GM23338 (cell line): ENCODE measurements at regions not wholly inside any gene's neighbourhood (a gene's known extent, or its start where the extent isn't known, plus 50 kb on each side); places are given as distances from the start of the nearest gene placed in this dataset.

Experiments
- ATAC-seq: fragments of 200-7000 bp; cut with Tn5 transposase; 3 replicates; pipeline ENCODE4 v1.9.1; 2020
- DNase-seq: peaks from one replicate; pipeline ENCODE4 v3.0.0-alpha.2; 2015; ENCODE audit warnings: low spot score
- H2AFZ ChIP-seq: fragments of 200-600 bp; sonication (generic); 2 replicates; pipeline ENCODE4 v1.8.0; 2016; ENCODE audit warnings: antibody characterized with exemption, mild to moderate bottlenecking, moderate library complexity
- H3F3A ChIP-seq: fragments of 200-600 bp; sonication (generic); replicated peaks from 2 replicates; pipeline ENCODE4 v1.8.0; 2017; ENCODE audit warnings: antibody characterized with exemption, mixed run types, low read depth
- H3K27ac ChIP-seq: fragments of 200-600 bp; sonication (generic); 2 replicates; pipeline ENCODE4 v1.6.1; 2016; ENCODE audit warnings: low read depth
- H3K27me3 ChIP-seq: fragments of 200-600 bp; sonication (generic); 2 replicates; pipeline ENCODE4 v1.8.0; 2016; ENCODE audit warnings: mild to moderate bottlenecking, mixed run types, moderate library complexity; ENCODE audit not compliant: insufficient read depth
- H3K36me3 ChIP-seq: fragments of 200-600 bp; sonication (generic); 2 replicates; pipeline ENCODE4 v1.8.0; 2016; ENCODE audit warnings: mild to moderate bottlenecking; ENCODE audit not compliant: insufficient read depth
- H3K4me1 ChIP-seq: fragments of 200-600 bp; sonication (generic); 2 replicates; pipeline ENCODE4 v1.8.0; 2016; ENCODE audit warnings: mild to moderate bottlenecking, moderate library complexity; ENCODE audit not compliant: insufficient read depth
- H3K4me2 ChIP-seq: fragments of 200-600 bp; sonication (generic); 2 replicates; pipeline ENCODE4 v1.7.1; 2017; ENCODE audit warnings: mixed run types
- H3K4me3 ChIP-seq: fragments of 200-600 bp; sonication (generic); 2 replicates; pipeline ENCODE4 v1.6.1; 2016; ENCODE audit warnings: mixed run types
- H3K79me2 ChIP-seq: fragments of 200-600 bp; sonication (generic); replicated peaks from 2 replicates; pipeline ENCODE4 v1.8.0; 2017; ENCODE audit warnings: mild to moderate bottlenecking; ENCODE audit not compliant: insufficient read depth
- H3K9me2 ChIP-seq: fragments of 200-600 bp; sonication (generic); 2 replicates; pipeline ENCODE4 v1.8.0; 2017; ENCODE audit not compliant: insufficient read depth
- H4K20me1 ChIP-seq: fragments of 200-600 bp; sonication (generic); replicated peaks from 2 replicates; pipeline ENCODE4 v1.8.0; 2017; ENCODE audit warnings: mild to moderate bottlenecking; ENCODE audit not compliant: insufficient read depth
- H3K27ac Mint-ChIP-seq: 2 replicates; pipeline ENCODE4 v1.8.0; 2020; ENCODE audit warnings: inconsistent platforms, mild to moderate bottlenecking, moderate library complexity, mixed read lengths
- H3K27me3 Mint-ChIP-seq: 3 replicates; pipeline ENCODE4 v1.8.0; 2022; ENCODE audit warnings: low read depth, mild to moderate bottlenecking, moderate library complexity, mixed read lengths, inconsistent platforms; ENCODE audit not compliant: insufficient read depth, poor library complexity
- H3K36me3 Mint-ChIP-seq: 3 replicates; pipeline ENCODE4 v1.8.0; 2021; ENCODE audit warnings: low read depth, mild to moderate bottlenecking, inconsistent platforms, moderate library complexity, mixed read lengths
- H3K4me1 Mint-ChIP-seq: 3 replicates; pipeline ENCODE4 v1.8.0; 2020; ENCODE audit warnings: mild to moderate bottlenecking, inconsistent platforms, mixed read lengths
- H3K4me3 Mint-ChIP-seq: 3 replicates; pipeline ENCODE4 v1.8.0; 2021; ENCODE audit warnings: moderate library complexity, mild to moderate bottlenecking, inconsistent platforms, mixed read lengths
- H3K9me3 Mint-ChIP-seq: 3 replicates; pipeline ENCODE4 v1.8.0; 2020; ENCODE audit warnings: moderate library complexity, mild to moderate bottlenecking, inconsistent platforms, mixed read lengths
- CTCF ChIP-seq, 2 experiments: fragments of 200-600 bp in 1 of 2; sonication (generic) in 1 of 2; conservative IDR thresholded peaks; 2 replicates each; pipeline versions ENCODE4 v1.5.1 to v1.6.1; 2016 to 2017; ENCODE audit warnings: antibody characterized with exemption in 2 of 2, low read depth in 2 of 2, mild to moderate bottlenecking in 2 of 2, moderate library complexity in 1 of 2
- ETS1 ChIP-seq: IDR thresholded peaks from 2 replicates; pipeline ENCODE4 v1.6.1; 2016; ENCODE audit warnings: antibody characterized with exemption
- EZH2 ChIP-seq: fragments of 200-600 bp; sonication (generic); IDR thresholded peaks from one replicate; pipeline ENCODE4 v1.8.0; 2017; ENCODE audit warnings: antibody characterized with exemption, mild to moderate bottlenecking, low read depth; ENCODE audit not compliant: unreplicated experiment
- EZH2phosphoT487 ChIP-seq: fragments of 200-600 bp; sonication (generic); IDR thresholded peaks from one replicate; pipeline ENCODE4 v1.8.1; 2018; ENCODE audit warnings: antibody characterized with exemption; ENCODE audit not compliant: unreplicated experiment
- JUNB ChIP-seq: IDR thresholded peaks from one replicate; pipeline ENCODE4 v1.6.1; 2016; ENCODE audit warnings: antibody characterized with exemption; ENCODE audit not compliant: unreplicated experiment
- NANOG ChIP-seq: IDR thresholded peaks from 2 replicates; pipeline ENCODE4 v1.6.1; 2016; ENCODE audit warnings: antibody characterized with exemption, borderline replicate concordance
- POLR2AphosphoS5 ChIP-seq: IDR thresholded peaks from 2 replicates; pipeline ENCODE4 v1.6.1; 2016; ENCODE audit warnings: antibody characterized with exemption, low read depth
- REST ChIP-seq: IDR thresholded peaks from one replicate; pipeline ENCODE4 v1.6.1; 2018; ENCODE audit warnings: antibody characterized with exemption; ENCODE audit not compliant: unreplicated experiment
- ZNF114 ChIP-seq: fragments of 250-450 bp; sonication (Bioruptor Pico); IDR thresholded peaks from 2 replicates; pipeline ENCODE4 v1.5.0; 2020; ENCODE audit warnings: mild to moderate bottlenecking, moderate library complexity
- ZNF331 ChIP-seq: fragments of 250-450 bp; sonication (Bioruptor Pico); IDR thresholded peaks from 2 replicates; pipeline ENCODE4 v1.5.0; 2020; ENCODE audit warnings: low read depth, mild to moderate bottlenecking, moderate library complexity

GRCh38 chr20:57030611-57031600, 235.5 kb downstream of the BMP7 start (continued):
- TF ChIP-seq NANOG, result no peak
- TF ChIP-seq EZH2phosphoT487, result no peak
- no peak for TF ChIP-seq ETS1
- no peak for TF ChIP-seq JUNB
- no peak for TF ChIP-seq ZNF331
- TF ChIP-seq CTCF (conservative IDR thresholded peaks at IDR 0.05; ENCODE audit: low read depth in 2 of 2), result no peak
- no peak for TF ChIP-seq EZH2
- no peak for TF ChIP-seq REST

- Mint-ChIP-seq H3K4me1 (peaks cover 24% of the 10 kb centered on the region), H3K4me3 (no peak overlapping the region), H3K9me3 (no peaks in the 10 kb centered on the region; the same call in 2 of the 3 replicates), H3K27ac (no peak overlapping the region), H3K27me3 (peaks cover 12% of the 10 kb centered on the region), H3K36me3 (no peaks in the 10 kb centered on the region)
- no peaks in the 10 kb centered on the region for H3K27me3 ChIP-seq
- no peak overlapping the region for H3K27ac ChIP-seq
- ATAC-seq (no peak), DNase-seq (no peak)
- no peaks in the 10 kb centered on the region for H4K20me1 ChIP-seq
- no peak for TF ChIP-seq POLR2AphosphoS5
- no peak for TF ChIP-seq NANOG
- no peak for TF ChIP-seq JUNB
- no peak for TF ChIP-seq ZNF114 (CRISPR knock-in tag)
- no peak overlapping the region for H3K4me3 ChIP-seq
- no peaks in the 10 kb centered on the region for H3F3A ChIP-seq
- no peak overlapping the region for H2AFZ ChIP-seq
- no peaks in the 10 kb centered on the region for H3K36me3 ChIP-seq
- no peaks in the 10 kb centered on the region for H3K79me2 ChIP-seq
- H3K9me2 ChIP-seq, result peaks cover 3% of the 10 kb centered on the region; the same call in 1 of the 2 replicates
- no peak overlapping the region for H3K4me2 ChIP-seq
- H3K4me1 ChIP-seq, result peaks cover 15% of the 10 kb centered on the region
These were observed 234.5 kb downstream of the BMP7 start for GRCh38 chr20:57031867-57032355.
